ENCODE measurements at regions not wholly inside any gene's neighbourhood (a gene's known extent, or its start where the extent isn't known, plus 50 kb on each side); places are given as distances from the start of the nearest gene placed in this dataset.

DNA sequence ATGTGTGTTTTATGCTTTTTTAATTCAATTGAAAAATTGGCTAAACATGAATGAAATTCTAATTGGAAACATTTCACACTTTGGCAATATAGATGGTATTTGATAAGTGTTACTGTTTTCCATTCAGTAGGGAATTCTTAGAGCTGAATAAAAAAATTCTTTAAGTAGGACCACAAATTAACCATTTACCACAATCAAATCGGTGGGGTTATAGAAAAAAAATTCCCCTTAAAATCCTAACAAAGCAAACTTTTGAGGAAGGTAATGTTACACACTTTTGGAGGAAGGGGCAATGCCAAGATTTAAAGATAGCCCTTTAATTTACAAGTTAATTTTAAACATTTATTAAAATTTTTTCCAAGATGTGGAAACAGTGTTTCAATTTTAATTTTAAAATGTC lies 279.0 kb upstream of the FIGN start (continued):
- TF ChIP-seq SMC3 (IDR thresholded peaks at IDR 0.05; ENCODE audit: low read depth, low read length) (no peak), MXI1 (IDR thresholded peaks at IDR 0.05; ENCODE audit: low read depth, low read length) (no peak), POLR2AphosphoS5 (IDR thresholded peaks at IDR 0.05; ENCODE audit: low read depth, low read length) (no peak)
- TF ChIP-seq, protein P1, sequence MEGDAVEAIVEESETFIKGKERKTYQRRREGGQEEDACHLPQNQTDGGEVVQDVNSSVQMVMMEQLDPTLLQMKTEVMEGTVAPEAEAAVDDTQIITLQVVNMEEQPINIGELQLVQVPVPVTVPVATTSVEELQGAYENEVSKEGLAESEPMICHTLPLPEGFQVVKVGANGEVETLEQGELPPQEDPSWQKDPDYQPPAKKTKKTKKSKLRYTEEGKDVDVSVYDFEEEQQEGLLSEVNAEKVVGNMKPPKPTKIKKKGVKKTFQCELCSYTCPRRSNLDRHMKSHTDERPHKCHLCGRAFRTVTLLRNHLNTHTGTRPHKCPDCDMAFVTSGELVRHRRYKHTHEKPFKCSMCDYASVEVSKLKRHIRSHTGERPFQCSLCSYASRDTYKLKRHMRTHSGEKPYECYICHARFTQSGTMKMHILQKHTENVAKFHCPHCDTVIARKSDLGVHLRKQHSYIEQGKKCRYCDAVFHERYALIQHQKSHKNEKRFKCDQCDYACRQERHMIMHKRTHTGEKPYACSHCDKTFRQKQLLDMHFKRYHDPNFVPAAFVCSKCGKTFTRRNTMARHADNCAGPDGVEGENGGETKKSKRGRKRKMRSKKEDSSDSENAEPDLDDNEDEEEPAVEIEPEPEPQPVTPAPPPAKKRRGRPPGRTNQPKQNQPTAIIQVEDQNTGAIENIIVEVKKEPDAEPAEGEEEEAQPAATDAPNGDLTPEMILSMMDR (IDR thresholded peaks at IDR 0.05), result no peak
- TF ChIP-seq, protein P2, sequence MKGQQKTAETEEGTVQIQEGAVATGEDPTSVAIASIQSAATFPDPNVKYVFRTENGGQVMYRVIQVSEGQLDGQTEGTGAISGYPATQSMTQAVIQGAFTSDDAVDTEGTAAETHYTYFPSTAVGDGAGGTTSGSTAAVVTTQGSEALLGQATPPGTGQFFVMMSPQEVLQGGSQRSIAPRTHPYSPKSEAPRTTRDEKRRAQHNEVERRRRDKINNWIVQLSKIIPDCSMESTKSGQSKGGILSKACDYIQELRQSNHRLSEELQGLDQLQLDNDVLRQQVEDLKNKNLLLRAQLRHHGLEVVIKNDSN (IDR thresholded peaks at IDR 0.05; ENCODE audit: borderline replicate concordance, low read depth), result no peak

GRCh38 chr2:164014068-164014731 lies 278.4 kb upstream of the FIGN start:
- H2AFZ ChIP-seq (ENCODE audit: low read depth), result no peak overlapping the region
- H3F3A ChIP-seq (replicated peaks; ENCODE audit: insufficient read depth), result no peaks in the 10 kb centered on the region
- no peak overlapping the region for H3K27ac ChIP-seq (ENCODE audit: low read depth in 2 of 2, low read length in 1 of 2)
- H3K4me2 ChIP-seq, result no peak overlapping the region
- no peaks in the 10 kb centered on the region for H3K9me2 ChIP-seq
- POLR2A ChIA-PET, result no interaction called here
- H3K36me3 ChIP-seq (replicated peaks in 1 of 2; ENCODE audit: control insufficient read depth in 1 of 2, insufficient read depth in 2 of 2, low read length in 1 of 2), result no peaks in the 10 kb centered on the region
- 67% methylated on average over 11 of the region's 11 CpGs for WGBS (ENCODE audit: low lambda C conversion rate)
- CTCF ChIA-PET, result interaction anchor here (1.4 kb wide), 1 partner anchor 12 kb away, joined by 3 read pairs; no protein-coding TSS in a partner anchor
- no peaks in the 10 kb centered on the region for H4K20me1 ChIP-seq (ENCODE audit: insufficient read depth)
- TF ChIP-seq, protein P3, sequence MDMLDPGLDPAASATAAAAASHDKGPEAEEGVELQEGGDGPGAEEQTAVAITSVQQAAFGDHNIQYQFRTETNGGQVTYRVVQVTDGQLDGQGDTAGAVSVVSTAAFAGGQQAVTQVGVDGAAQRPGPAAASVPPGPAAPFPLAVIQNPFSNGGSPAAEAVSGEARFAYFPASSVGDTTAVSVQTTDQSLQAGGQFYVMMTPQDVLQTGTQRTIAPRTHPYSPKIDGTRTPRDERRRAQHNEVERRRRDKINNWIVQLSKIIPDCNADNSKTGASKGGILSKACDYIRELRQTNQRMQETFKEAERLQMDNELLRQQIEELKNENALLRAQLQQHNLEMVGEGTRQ (IDR thresholded peaks at IDR 0.05; ENCODE audit: borderline replicate concordance, low read depth, low read length), result no peak
- TF ChIP-seq PBX3 (IDR thresholded peaks at IDR 0.05), result no peak
- no peak for TF ChIP-seq SIN3A (IDR thresholded peaks at IDR 0.05; ENCODE audit: borderline replicate concordance, low read depth, low read length)
- TF ChIP-seq, protein P4, sequence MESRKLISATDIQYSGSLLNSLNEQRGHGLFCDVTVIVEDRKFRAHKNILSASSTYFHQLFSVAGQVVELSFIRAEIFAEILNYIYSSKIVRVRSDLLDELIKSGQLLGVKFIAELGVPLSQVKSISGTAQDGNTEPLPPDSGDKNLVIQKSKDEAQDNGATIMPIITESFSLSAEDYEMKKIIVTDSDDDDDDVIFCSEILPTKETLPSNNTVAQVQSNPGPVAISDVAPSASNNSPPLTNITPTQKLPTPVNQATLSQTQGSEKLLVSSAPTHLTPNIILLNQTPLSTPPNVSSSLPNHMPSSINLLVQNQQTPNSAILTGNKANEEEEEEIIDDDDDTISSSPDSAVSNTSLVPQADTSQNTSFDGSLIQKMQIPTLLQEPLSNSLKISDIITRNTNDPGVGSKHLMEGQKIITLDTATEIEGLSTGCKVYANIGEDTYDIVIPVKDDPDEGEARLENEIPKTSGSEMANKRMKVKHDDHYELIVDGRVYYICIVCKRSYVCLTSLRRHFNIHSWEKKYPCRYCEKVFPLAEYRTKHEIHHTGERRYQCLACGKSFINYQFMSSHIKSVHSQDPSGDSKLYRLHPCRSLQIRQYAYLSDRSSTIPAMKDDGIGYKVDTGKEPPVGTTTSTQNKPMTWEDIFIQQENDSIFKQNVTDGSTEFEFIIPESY (IDR thresholded peaks at IDR 0.05; ENCODE audit: borderline replicate concordance, low read depth), result no peak
- TF ChIP-seq FOXJ3 (CRISPR knock-in tag; IDR thresholded peaks at IDR 0.05), result no peak
- no peak for TF ChIP-seq RCOR1 (IDR thresholded peaks at IDR 0.05; ENCODE audit: low read length)
- TF ChIP-seq GATA2 (CRISPR knock-in tag; IDR thresholded peaks at IDR 0.05), result no peak
- TF ChIP-seq TEAD4 (IDR thresholded peaks at IDR 0.05; ENCODE audit: borderline replicate concordance, insufficient read depth), result no peak
- TF ChIP-seq FOXM1 (IDR thresholded peaks at IDR 0.05; ENCODE audit: low read depth), result no peak
- TF ChIP-seq FOSL2 (IDR thresholded peaks at IDR 0.05; ENCODE audit: borderline replicate concordance, low read depth), result no peak
- no peak for TF ChIP-seq MEF2A (IDR thresholded peaks at IDR 0.05; ENCODE audit: borderline replicate concordance, low read depth)
- TF ChIP-seq, protein P5, sequence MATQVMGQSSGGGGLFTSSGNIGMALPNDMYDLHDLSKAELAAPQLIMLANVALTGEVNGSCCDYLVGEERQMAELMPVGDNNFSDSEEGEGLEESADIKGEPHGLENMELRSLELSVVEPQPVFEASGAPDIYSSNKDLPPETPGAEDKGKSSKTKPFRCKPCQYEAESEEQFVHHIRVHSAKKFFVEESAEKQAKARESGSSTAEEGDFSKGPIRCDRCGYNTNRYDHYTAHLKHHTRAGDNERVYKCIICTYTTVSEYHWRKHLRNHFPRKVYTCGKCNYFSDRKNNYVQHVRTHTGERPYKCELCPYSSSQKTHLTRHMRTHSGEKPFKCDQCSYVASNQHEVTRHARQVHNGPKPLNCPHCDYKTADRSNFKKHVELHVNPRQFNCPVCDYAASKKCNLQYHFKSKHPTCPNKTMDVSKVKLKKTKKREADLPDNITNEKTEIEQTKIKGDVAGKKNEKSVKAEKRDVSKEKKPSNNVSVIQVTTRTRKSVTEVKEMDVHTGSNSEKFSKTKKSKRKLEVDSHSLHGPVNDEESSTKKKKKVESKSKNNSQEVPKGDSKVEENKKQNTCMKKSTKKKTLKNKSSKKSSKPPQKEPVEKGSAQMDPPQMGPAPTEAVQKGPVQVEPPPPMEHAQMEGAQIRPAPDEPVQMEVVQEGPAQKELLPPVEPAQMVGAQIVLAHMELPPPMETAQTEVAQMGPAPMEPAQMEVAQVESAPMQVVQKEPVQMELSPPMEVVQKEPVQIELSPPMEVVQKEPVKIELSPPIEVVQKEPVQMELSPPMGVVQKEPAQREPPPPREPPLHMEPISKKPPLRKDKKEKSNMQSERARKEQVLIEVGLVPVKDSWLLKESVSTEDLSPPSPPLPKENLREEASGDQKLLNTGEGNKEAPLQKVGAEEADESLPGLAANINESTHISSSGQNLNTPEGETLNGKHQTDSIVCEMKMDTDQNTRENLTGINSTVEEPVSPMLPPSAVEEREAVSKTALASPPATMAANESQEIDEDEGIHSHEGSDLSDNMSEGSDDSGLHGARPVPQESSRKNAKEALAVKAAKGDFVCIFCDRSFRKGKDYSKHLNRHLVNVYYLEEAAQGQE (IDR thresholded peaks at IDR 0.05; ENCODE audit: low read depth, low read length), result no peak
- TF ChIP-seq, protein P2 (IDR thresholded peaks at IDR 0.05; ENCODE audit: borderline replicate concordance, low read depth), result no peak
- no peak for TF ChIP-seq EP300 (IDR thresholded peaks at IDR 0.05; ENCODE audit: borderline replicate concordance in 1 of 2, low read depth in 1 of 2, low read length in 1 of 2)
- TF ChIP-seq RAD21 (IDR thresholded peaks at IDR 0.05; ENCODE audit: low read length), result no peak
- H3K4me3 ChIP-seq (ENCODE audit: low read depth in 2 of 2, low read length in 1 of 2), result no peak overlapping the region
- no peaks in the 10 kb centered on the region for H3K27me3 ChIP-seq (ENCODE audit: insufficient read depth)
- no peaks in the 10 kb centered on the region for H3K79me2 ChIP-seq (ENCODE audit: insufficient read depth)
- DNase-seq, result no peak
- H3K9ac ChIP-seq, result no peak overlapping the region
- H3K9me3 ChIP-seq, result no peaks in the 10 kb centered on the region
- no peaks in the 10 kb centered on the region; a peak in 2 of 4 replicates for H3K4me1 ChIP-seq (ENCODE audit: control insufficient read depth in 1 of 2, insufficient read depth in 2 of 2, low read depth in 1 of 2, low read length in 1 of 2)

Data from SK-N-SH (cell line).